HepG2 (cell line): ENCODE measurements at regions not wholly inside any gene's neighbourhood (a gene's known extent, or its start where the extent isn't known, plus 50 kb on each side); places are given as distances from the start of the nearest gene placed in this dataset.

Experiments used
- ATAC-seq: fragments of 200-7000 bp; cut with Tn5 transposase; 3 replicates; pipeline ENCODE4 v1.9.1; 2020; ENCODE audit warnings: mild to moderate bottlenecking, moderate library complexity
- BruUV-seq: library from RNA; stranded (reverse); fragments of 400-500 nt; replicated peaks from 2 replicates; lab custom pipeline; 2021; lab: Mats Ljungman, UMichigan
- CTCF ChIA-PET: fragments of 300-600 bp; formaldehyde crosslinking; extraction: SDS; loops from one replicate; lab custom pipeline; 2021; ENCODE audit warnings: low total read pairs, inconsistent platforms, low intra/inter-chr PET ratio; lab: Yijun Ruan, JAX
- POLR2A ChIA-PET: fragments of 350-600 bp; sonication (Branson Sonifier 250); formaldehyde crosslinking; loops from one replicate; lab custom pipeline; 2020; ENCODE audit warnings: antibody characterized with exemption, inconsistent platforms; lab: Yijun Ruan, JAX
- DNase-seq: peaks from one replicate; pipeline ENCODE4 v3.0.0-alpha.2; 2015; ENCODE audit warnings: low spot score
- FAIRE-seq: peaks from 3 replicates; lab custom pipeline; 2011; peaks lifted over from hg19 to GRCh38; lab: Jason Lieb, UNC
- H2AFZ ChIP-seq: one replicate; pipeline ENCODE4 v1.6.1; 2011; ENCODE audit warnings: low read length, inconsistent platforms
- H3K27ac ChIP-seq: fragments of 300-600 bp; 3 replicates; pipeline ENCODE4 v1.8.0; 2011; ENCODE audit warnings: mixed run types, mild to moderate bottlenecking, mixed read lengths, low read length, inconsistent platforms; ENCODE audit not compliant: insufficient read depth; ENCODE audit errors: extremely low read length
- H3K27me3 ChIP-seq, 2 experiments: fragments of 200-600 bp in 1 of 2; 2 replicates in 1 of 2; 3 replicates in 1 of 2; pipeline versions ENCODE4 v1.6.0 to v1.8.0; 2011; ENCODE audit warnings: low read length in 2 of 2, mild to moderate bottlenecking in 2 of 2, moderate library complexity in 2 of 2, inconsistent platforms in 1 of 2; ENCODE audit not compliant: insufficient read depth in 2 of 2, control insufficient read depth in 1 of 2
- H3K36me3 ChIP-seq, 2 experiments: fragments of 200-600 bp in 1 of 2; replicated peaks in 1 of 2; 2 replicates in 1 of 2; 3 replicates in 1 of 2; pipeline versions ENCODE4 v1.5.1 to v1.8.0; 2011; ENCODE audit warnings: low read length in 2 of 2, inconsistent platforms in 1 of 2; ENCODE audit not compliant: insufficient read depth in 2 of 2, control insufficient read depth in 1 of 2
- H3K4me1 ChIP-seq: 2 replicates; pipeline ENCODE4 v1.5.1; 2012; ENCODE audit warnings: low read length, inconsistent platforms; ENCODE audit not compliant: insufficient read depth
- H3K4me2 ChIP-seq: 2 replicates; pipeline ENCODE4 v1.6.0; 2011; ENCODE audit warnings: low read depth, low read length, inconsistent platforms
- H3K4me3 ChIP-seq, 3 experiments: fragments of 200-600 bp in 1 of 3; sonication (generic), shearing (Covaris generic) in 1 of 3; replicated peaks in 1 of 3; 2 replicates each; pipeline ENCODE4 v1.5.1; 2011 to 2016; ENCODE audit warnings: low read length in 3 of 3, inconsistent platforms in 2 of 3, low read depth in 2 of 3, mild to moderate bottlenecking in 2 of 3, control low read depth in 1 of 3, mixed read lengths in 1 of 3; ENCODE audit not compliant: insufficient read depth in 1 of 3
- H3K79me2 ChIP-seq: one replicate; pipeline ENCODE4 v1.6.1; 2011; ENCODE audit warnings: low read length, inconsistent platforms; ENCODE audit not compliant: insufficient read depth
- H3K9ac ChIP-seq: 2 replicates; pipeline ENCODE4 v1.6.0; 2011; ENCODE audit warnings: mild to moderate bottlenecking, low read depth, low read length, inconsistent platforms; ENCODE audit not compliant: insufficient read depth
- H3K9me3 ChIP-seq: 2 replicates; pipeline ENCODE4 v1.5.1; 2012; ENCODE audit warnings: mild to moderate bottlenecking, low read length
- H4K20me1 ChIP-seq: 2 replicates; pipeline ENCODE4 v1.6.0; 2011; ENCODE audit warnings: inconsistent platforms, mild to moderate bottlenecking, low read length, moderate library complexity; ENCODE audit not compliant: insufficient read depth
- ARNT2 ChIP-seq: sonication (generic); formaldehyde crosslinking; IDR thresholded peaks from 2 replicates; pipeline ENCODE4 v1.8.0; 2022; ENCODE audit warnings: mild to moderate bottlenecking, low read depth, missing genetic modification reagents, moderate library complexity
- DDIT3 ChIP-seq: sonication (generic); formaldehyde crosslinking; IDR thresholded peaks from 2 replicates; pipeline ENCODE4 v1.4.0; 2020; ENCODE audit warnings: mild to moderate bottlenecking, missing genetic modification reagents
- IKZF4 ChIP-seq: sonication (generic); formaldehyde crosslinking; IDR thresholded peaks from 2 replicates; pipeline ENCODE4 v1.5.1; 2020; ENCODE audit warnings: borderline replicate concordance, mild to moderate bottlenecking, low read depth, missing genetic modification reagents; ENCODE audit errors: not compliant biosample characterization
- NCOA1 ChIP-seq: sonication (generic); formaldehyde crosslinking; IDR thresholded peaks from 2 replicates; pipeline ENCODE4 v1.9.0; 2021; ENCODE audit warnings: missing genetic modification reagents
- PBX2 ChIP-seq: IDR thresholded peaks from 2 replicates; pipeline ENCODE4 v1.6.1; 2016; ENCODE audit warnings: control low read depth
- REPIN1 ChIP-seq: sonication (generic); formaldehyde crosslinking; IDR thresholded peaks from 2 replicates; pipeline ENCODE4 v1.8.0; 2022; ENCODE audit warnings: missing genetic modification reagents, low read depth, mild to moderate bottlenecking, borderline replicate concordance
- SMAD9 ChIP-seq: sonication (generic); formaldehyde crosslinking; IDR thresholded peaks from 2 replicates; pipeline ENCODE4 v1.5.1; 2020; ENCODE audit warnings: mild to moderate bottlenecking, missing genetic modification reagents
- ZBTB14 ChIP-seq: sonication (generic); formaldehyde crosslinking; IDR thresholded peaks from 2 replicates; pipeline ENCODE4 v1.4.0; 2020; ENCODE audit warnings: missing genetic modification reagents
- ZBTB49 ChIP-seq: sonication (generic); formaldehyde crosslinking; IDR thresholded peaks from 2 replicates; pipeline ENCODE4 v1.4.0; 2020; ENCODE audit warnings: missing genetic modification reagents, borderline replicate concordance
- ZNF317 ChIP-seq: sonication (generic); formaldehyde crosslinking; IDR thresholded peaks from 2 replicates; pipeline ENCODE4 v1.5.0; 2020; ENCODE audit warnings: mild to moderate bottlenecking, missing genetic modification reagents
- ZNF550 ChIP-seq: sonication (generic); formaldehyde crosslinking; IDR thresholded peaks from 2 replicates; pipeline ENCODE4 v1.4.0; 2020; ENCODE audit warnings: mild to moderate bottlenecking, missing genetic modification reagents, borderline replicate concordance
- ZNF597 ChIP-seq: sonication (generic); formaldehyde crosslinking; IDR thresholded peaks from 2 replicates; pipeline ENCODE4 v1.5.0; 2020; ENCODE audit warnings: missing genetic modification reagents
- ZNF598 ChIP-seq: sonication (generic); formaldehyde crosslinking; IDR thresholded peaks from 2 replicates; pipeline ENCODE4 v1.5.1; 2020; ENCODE audit warnings: mild to moderate bottlenecking, missing genetic modification reagents, borderline replicate concordance
- ZNF775 ChIP-seq: sonication (generic); formaldehyde crosslinking; IDR thresholded peaks from 2 replicates; pipeline ENCODE4 v1.4.0; 2020; ENCODE audit warnings: missing genetic modification reagents, mild to moderate bottlenecking, moderate library complexity, borderline replicate concordance
- ZZZ3 ChIP-seq: sonication (generic); formaldehyde crosslinking; IDR thresholded peaks from 2 replicates; pipeline ENCODE4 v1.4.0; 2020; ENCODE audit warnings: missing genetic modification reagents, mild to moderate bottlenecking, borderline replicate concordance
- WGBS: methylation state at CpG from one replicate; pipeline ENCODE4 v1.1.6; 2017; ENCODE audit warnings: low lambda C conversion rate; 5-methylcytosine and 5-hydroxymethylcytosine counted together
- in situ Hi-C: cut with HindIII; loops from 2 replicates; pipeline ENCODE4 v1.10.0; 2017; ENCODE audit warnings: low pct_unique_long_range_greater_than_20kb; ENCODE audit not compliant: extremely low pct_ligation_motif_present
- intact Hi-C: fragments of 100-400 bp; cut with micrococcal nuclease; formaldehyde crosslinking; loops from one replicate; pipeline ENCODE4 v1.10.0; 2022; ENCODE audit not compliant: unreplicated experiment

GRCh38 chr1:229716069-229716468, 90.0 kb downstream of the URB2 start (continued):
- TF ChIP-seq ZBTB14 (CRISPR knock-in tag) = no peak

GRCh38 chr1:229716704-229717103, 90.7 kb downstream of the URB2 start:
- Histone ChIP-seq H3K4me1 (peaks cover 9% of the 10 kb centered on the region), H2AFZ (no peak overlapping the region), H3K9me3 (no peaks in the 10 kb centered on the region), H3K27ac (no peak overlapping the region), H4K20me1 (no peaks in the 10 kb centered on the region), H3K9ac (no peak overlapping the region), H3K36me3 (no peaks in the 10 kb centered on the region), H3K79me2 (no peaks in the 10 kb centered on the region), H3K4me3 (no peak overlapping the region), H3K27me3 (no peaks in the 10 kb centered on the region), H3K4me2 (no peak overlapping the region)
- BruUV-seq = no TSS peak
- DNase-seq = no peak
- FAIRE-seq = no peak
- no peak for TF ChIP-seq REPIN1 (CRISPR knock-in tag)
- TF ChIP-seq ZNF597 (CRISPR knock-in tag) = no peak
- TF ChIP-seq ZNF317 (CRISPR knock-in tag) = no peak
- TF ChIP-seq IKZF4 = no peak
- no peak for TF ChIP-seq ZNF775 (CRISPR knock-in tag)
- TF ChIP-seq ARNT2 (CRISPR knock-in tag) = no peak
- no peak for TF ChIP-seq NCOA1 (CRISPR knock-in tag)
- TF ChIP-seq SMAD9 (CRISPR knock-in tag) = no peak
- TF ChIP-seq PBX2 (CRISPR knock-in tag) = no peak
- no peak for TF ChIP-seq ZNF598 (CRISPR knock-in tag)
- no peak for TF ChIP-seq ZNF550
- TF ChIP-seq ZBTB49 (CRISPR knock-in tag) = no peak
- TF ChIP-seq DDIT3 (CRISPR knock-in tag) = no peak
- no peak for TF ChIP-seq ZZZ3 (CRISPR knock-in tag)
- ChIA-PET POLR2A (no interaction called here), CTCF (no interaction called here)
- WGBS = 54% methylated on average over 7 of the region's 7 CpGs
- peak; percentile 64 for ATAC-seq
- intact Hi-C loops (loop anchor here (10.0 kb wide), 1 partner anchor 128 kb away; no protein-coding TSS in a partner anchor), in situ Hi-C loops (no loop called here)
